ENCODE measurements at regions not wholly inside any gene's neighbourhood (a gene's known extent, or its start where the extent isn't known, plus 50 kb on each side); places are given as distances from the start of the nearest gene placed in this dataset.
"Not testable (repeated sequence)": the region's sequence is repeated elsewhere in the genome, so short reads cannot be mapped to it uniquely, and the experiment has no call there.

GRCh38 chr7:79774150-79774549 is 320.7 kb upstream of the MAGI2 start:
- no peak for DNase-seq

GRCh38 chr7:79770970-79771369 is 317.5 kb upstream of the MAGI2 start:
- DNase-seq: no peak

- no peak for DNase-seq
Measured at GRCh38 chr7:79770063-79770462, 316.6 kb upstream of the MAGI2 start.

DNA sequence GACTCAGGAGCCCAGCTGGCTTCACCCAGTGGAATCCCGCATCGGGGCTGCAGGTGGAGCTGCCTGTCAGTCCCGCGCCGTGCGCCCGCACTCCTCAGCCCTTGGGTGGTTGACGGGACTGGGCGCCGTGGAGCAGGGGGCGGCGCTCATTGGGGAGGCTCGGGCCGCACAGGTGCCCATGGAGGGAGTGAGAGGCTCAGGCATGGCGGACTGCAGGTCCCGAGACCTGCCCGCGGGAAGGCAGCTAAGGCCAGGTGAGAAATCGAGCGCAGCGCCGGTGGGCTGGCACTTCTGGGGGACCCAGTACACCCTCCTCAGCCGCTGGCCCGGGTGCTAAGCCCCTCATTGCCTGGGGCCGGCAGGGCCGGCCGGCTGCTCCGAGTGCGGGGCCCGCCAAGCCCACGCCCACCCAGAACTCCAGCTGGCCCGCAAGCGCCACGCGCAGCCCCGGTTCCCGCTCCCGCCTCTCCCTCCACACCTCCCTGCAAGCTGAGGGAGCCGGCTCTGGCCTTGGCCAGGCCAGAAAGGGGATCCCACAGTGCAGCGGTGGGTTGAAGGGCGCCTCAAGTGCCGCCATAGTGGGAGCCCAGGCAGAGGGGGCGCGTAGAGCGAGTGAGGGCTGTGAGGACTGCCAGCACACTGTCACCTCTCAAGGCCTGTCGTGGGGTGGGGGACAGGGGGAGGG is 314.6 kb upstream of the MAGI2 start:
- DNase-seq: not testable (repeated sequence)

GRCh38 chr7:79767192-79767591 is 313.7 kb upstream of the MAGI2 start:
- DNase-seq: not testable (repeated sequence)

DNA sequence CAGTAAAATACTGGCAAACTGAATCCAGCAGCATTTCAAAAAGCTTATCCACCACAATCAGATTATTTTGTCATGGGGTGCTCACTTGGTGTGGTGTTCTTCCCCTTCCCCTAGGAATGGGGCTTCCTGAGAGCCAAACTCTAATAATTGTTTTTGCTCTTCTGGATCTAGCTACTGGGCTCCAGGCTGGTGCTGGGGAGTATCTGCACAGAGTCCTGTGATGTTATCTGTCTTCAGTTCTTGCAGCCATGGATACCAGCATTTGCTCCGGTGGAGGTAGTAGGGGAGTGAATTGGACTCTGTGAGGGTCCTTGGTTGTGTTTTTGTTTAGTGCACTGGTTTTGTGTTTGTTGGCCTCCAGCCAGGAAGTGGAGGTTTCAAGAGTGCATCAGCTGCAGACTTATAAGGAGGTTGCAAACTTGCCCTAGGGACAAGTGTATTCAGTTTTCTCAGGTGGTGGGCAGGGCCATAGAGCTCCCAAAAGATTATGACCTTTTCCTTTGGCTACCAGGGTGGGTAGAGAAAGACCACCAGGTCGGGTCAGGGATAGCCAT is 308.5 kb upstream of the MAGI2 start:
- DNase-seq: no peak

GRCh38 chr7:79750941-79751340 is 297.5 kb upstream of the MAGI2 start:
- not testable (repeated sequence) for DNase-seq

- no peak for DNase-seq
Measured at GRCh38 chr7:79749856-79750255, 296.4 kb upstream of the MAGI2 start.

DNA sequence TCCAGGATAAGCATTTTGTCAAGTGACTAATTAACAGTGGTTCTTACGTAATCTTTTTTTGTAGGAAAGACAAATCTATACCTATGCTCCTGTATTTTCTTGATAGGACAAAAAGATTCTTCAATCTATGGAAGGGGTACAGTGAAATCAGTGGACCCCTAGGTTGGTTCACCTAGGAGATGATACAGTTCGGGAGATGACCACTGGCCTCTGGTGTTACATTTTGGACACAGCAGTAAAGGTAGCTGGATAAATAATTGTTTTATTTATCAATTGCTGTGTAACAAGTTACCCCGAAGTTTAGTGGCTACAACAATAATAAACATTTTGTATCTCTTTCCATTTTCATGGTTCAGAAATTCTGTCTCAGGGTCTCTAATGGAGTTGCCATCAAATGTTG is 288.2 kb upstream of the MAGI2 start:
- DNase-seq: no peak

- DNase-seq: no peak
Measured at GRCh38 chr7:79740076-79740475, 286.6 kb upstream of the MAGI2 start.

DNA sequence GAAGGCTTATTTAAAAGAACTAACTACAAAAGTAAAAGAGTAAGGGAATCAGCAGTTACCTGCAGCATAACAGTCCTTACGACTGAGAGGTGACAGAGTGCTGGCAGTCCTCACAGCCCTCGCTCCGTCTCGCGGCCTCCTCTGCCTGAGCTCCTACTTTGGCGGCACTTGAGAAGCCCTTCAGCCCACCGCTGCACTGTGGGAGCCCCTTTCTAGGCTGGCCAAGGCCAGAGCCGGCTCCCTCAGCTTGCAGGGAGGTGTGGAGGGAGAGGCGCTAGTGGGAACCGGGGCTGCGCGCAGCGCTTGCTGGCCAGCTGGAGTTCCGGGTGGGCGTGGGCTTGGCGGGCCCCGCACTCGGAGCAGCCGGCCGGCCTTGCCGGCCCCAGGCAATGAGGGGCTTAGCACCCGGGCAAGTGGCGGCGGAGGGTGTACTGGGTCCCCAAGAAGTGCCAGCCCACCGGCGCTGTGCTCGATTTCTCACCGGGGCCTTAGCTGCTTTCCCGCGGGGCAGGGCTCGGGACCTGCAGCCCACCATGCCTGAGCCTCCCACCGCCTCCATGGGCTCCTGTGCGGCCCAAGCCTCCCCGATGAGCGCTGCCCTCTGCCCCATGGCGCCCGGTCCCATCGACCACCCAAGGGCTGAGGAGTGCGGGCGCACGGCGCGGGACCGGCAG is 285.7 kb upstream of the MAGI2 start:
- not testable (repeated sequence) for DNase-seq

GRCh38 chr7:79736418-79736817 is 283.0 kb upstream of the MAGI2 start:
- no peak for DNase-seq

GRCh38 chr7:79735012-79735411 is 281.5 kb upstream of the MAGI2 start:
- DNase-seq: no peak

- DNase-seq: no peak
Measured at GRCh38 chr7:79734181-79734580, 280.7 kb upstream of the MAGI2 start.

DNA sequence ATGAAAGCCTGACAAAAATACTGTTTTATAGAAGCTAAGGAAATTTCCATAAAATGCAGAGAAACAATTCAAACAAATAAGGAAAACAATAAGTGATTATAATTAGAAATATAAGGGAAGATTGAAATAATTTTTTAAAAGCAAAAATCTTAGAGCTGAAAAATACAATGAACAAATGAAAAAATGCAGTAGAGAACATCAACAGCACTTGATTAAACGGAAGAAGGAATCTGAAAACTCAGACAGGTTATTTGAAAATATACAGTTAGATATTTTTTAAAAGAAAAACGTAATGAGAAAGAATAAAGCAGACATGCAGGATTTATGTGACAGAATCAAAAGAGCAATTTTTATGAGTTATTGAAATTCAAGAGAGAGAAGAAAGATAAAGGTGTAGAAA is 279.1 kb upstream of the MAGI2 start:
- DNase-seq: no peak

- DNase-seq: no peak
Measured at GRCh38 chr7:79730971-79731370, 277.5 kb upstream of the MAGI2 start.

DNA sequence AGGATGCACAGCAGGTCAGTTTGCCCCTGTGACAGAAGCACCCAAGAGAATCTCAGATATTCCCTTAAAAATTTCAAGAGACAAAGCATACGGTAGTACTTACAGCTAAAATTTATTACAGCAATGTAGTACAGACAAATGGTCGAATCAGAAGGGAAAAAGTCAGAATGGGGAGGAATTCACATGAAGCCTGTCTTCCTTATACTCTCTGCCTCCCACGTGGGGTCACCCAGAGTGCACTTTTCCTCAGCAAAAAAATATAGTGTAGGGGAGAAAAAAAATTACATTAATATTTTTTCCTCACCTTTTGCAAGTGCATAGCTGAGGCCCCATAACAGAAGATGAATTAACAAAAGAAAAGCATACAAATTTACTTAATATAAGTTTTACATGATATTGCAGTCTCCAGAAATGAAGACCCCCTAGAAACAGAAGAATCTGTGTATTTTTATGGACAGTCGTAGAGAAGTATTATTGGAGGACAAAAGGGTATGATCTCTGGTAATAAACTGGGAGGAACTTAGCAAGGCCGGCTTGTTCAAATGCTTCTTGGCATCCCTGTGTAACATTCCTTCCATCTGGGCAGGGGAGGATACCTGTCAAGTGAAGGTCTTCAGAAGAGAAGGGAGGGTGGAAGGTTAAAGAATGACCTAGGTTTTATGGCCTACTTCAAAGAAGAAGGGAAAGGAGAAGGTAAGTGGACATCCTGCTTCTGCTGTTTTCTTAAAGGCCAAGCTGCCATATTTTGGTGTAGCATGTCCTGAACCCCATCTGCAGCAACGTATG is 270.6 kb upstream of the MAGI2 start:
- no peak for DNase-seq

DNA sequence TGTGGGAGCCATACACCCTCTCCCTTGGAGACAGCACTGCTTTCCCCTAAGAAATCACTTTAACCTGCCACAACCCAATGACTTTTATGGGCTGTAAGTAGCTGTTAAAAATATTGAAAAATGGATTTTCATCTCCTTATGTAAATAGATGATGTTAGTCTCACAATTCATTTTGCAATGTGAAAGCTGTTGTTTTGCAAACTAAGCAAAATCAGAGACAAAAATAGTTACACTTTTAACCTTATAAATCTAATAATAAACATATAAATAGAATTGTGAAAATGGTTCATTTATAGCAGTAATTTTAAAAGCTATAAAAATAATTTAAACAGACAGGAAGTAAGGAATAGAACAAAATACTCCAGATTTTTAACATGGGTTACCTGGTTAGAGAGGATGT is 268.8 kb upstream of the MAGI2 start:
- DNase-seq: no peak

DNA sequence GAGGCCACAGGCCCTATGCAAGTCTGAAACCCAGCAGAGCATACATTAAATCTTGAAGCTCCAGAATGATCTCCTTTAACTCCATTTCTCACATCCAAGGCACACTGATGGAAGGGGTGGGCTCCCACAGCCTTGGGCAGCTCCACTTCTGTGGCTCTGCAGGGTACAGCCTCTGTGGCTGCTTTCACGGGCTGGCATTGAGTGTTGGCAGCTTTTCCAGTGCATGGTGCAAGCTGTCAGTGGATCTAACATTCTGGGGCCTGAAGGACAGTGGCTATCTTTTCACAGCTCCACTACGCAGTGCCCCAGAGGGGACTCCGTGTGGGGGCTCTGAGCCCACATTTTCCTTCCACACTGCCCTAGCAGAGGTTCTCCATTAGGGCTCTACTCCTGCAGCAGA is 265.7 kb upstream of the MAGI2 start:
- no peak for DNase-seq

DNA sequence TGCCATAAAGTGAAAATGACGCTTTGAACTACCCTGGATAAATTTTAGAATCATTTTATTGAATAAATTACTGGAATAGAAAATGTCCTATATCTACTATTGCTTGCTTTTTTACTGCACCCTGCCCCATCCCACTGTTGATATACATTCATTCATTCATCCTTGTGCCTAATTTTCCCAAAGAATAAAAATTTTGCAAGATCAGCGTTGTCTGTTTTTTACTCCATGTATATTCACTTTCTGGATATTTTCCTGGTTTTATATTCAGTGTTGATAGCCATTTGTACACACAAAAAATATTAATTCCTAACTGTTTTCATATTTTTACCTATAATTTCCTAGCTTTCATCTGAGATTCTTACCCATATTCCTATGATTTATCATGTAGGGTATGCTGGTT is 262.9 kb upstream of the MAGI2 start:
- no peak for DNase-seq

GRCh38 chr7:79714081-79714480 is 260.6 kb upstream of the MAGI2 start:
- DNase-seq: no peak

- DNase-seq: peak; percentile 79
Measured at GRCh38 chr7:79713276-79713675, 259.8 kb upstream of the MAGI2 start.

DNA sequence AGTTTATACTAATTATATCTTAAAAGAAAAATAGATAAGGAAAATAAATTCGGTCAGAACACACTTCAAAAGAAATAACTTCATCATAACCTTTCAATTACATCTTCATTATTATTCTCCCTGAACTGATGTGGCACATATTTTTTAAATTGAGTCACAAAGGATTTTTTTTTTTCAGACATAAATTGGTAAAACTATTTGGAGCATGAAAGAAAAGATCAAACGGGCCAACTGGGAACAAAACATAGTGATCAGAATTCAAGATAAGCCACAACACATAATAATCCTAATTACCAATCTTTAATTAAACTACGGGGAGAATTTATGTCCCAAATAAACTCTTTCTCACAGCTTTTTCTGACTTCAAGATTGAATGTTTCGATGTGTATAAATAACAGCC is 258.2 kb upstream of the MAGI2 start:
- DNase-seq: no peak
